ENCODE measurements at regions not wholly inside any gene's neighbourhood (a gene's known extent, or its start where the extent isn't known, plus 50 kb on each side); places are given as distances from the start of the nearest gene placed in this dataset.

GRCh38 chr10:35743351-35743750 lies 101.3 kb upstream of the FZD8 start:
- DNase-seq (ENCODE audit: low read depth) = no peak

DNA sequence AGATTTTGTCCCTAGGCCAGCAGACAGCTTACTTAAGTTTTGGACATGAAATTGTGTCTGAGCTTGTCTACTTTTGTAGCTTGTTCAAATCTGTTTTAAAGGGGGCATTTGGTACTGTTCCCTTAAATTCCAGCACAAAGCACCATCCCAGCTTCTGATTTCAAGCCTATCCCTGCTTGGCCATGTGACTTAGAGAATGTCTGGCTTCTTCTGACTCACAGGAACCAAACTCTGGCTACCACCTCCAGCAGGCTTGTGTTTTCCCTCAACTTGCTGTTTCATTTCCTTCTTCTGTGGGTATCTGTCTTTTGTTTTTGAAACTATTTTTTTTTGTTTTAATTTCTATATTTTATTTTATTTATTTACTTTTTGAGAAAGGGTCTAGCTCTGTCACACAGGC lies 97.9 kb upstream of the FZD8 start:
- peak; percentile 73 for DNase-seq (ENCODE audit: low read depth)

DNA sequence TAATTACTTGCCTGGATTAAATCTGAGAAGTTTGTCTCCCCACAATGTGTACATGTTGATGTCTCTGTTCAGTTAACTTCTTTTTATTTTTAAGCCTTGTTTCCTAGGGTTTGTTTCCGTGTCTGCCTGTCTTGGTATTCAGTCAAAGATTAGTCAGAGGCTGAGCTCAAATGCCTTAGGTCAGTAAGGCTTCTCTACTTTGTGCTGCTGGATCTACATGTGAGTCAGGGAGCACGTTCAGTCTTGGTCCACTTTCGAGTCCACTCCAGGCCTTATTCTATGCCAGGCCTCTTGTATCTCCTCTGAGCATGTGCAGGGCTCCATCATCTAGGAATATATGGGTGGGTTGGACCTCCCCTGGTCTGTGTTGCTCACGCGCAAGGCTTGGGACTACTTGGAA lies 93.3 kb upstream of the FZD8 start:
- peak; percentile 91 for DNase-seq (ENCODE audit: low read depth)

GRCh38 chr10:35731828-35732227 lies 89.7 kb upstream of the FZD8 start:
- DNase-seq (ENCODE audit: low read depth) = no peak

- no peak for DNase-seq (ENCODE audit: low read depth)
Measured at GRCh38 chr10:35728341-35728740, 86.2 kb upstream of the FZD8 start.

DNA sequence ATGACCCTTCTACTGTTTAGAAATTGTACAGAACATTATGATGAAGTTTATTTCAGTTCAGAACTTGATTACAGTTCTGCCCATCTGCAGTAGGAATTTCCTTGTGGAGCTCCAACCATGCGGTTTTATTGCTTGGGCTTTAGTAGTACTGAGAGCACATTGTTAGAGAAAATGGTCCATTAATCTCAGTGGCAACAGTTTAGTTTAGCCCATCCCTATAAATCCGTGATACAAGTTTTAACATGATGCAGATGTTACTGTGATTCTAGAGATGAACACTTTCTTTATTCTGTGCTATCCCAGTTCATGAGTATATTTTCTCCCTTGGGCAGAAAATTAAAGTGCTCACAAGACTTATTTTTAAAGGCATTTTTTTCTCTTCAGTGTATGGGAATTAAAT lies 84.8 kb upstream of the FZD8 start:
- no peak for DNase-seq (ENCODE audit: low read depth)

DNA sequence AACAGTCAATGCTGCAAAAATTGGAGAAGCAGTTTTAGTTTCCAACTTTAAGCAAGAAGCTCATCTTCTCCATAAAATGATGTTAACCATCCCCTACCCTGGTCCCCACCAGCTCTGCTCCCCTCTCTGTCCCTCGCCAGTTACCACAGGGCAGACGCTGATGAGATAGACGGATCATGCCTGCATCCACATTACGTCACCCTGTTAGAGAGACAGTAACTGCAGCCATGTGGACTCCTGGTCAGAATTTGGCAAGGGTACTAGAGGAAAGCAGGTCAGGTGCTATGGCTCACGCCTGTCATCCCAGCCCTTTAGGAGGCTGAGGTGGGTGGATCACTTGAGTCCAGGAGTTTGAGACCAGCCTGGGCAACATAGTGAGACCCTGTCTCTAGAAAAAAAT lies 81.9 kb upstream of the FZD8 start:
- DNase-seq (ENCODE audit: low read depth) = no peak

DNA sequence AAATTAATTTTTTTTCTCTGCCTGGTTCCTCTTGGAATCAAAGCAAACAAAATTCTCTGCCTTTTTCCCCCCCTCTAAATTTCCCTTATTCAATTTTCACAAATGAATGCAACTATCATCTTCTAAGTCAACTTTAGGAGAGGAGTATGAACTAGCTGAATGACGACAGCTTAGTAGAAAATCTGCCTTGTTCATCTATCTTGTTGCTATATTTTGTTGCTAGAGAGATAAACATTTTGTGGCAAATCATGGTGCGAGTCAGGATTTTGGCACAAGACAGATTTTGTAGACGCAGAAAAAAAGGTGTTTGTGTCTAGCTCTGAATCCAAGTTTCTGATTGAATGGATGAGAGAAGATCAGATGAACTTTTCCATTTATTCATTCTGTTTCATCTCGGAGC lies 81.0 kb upstream of the FZD8 start:
- no peak for DNase-seq (ENCODE audit: low read depth)

DNA sequence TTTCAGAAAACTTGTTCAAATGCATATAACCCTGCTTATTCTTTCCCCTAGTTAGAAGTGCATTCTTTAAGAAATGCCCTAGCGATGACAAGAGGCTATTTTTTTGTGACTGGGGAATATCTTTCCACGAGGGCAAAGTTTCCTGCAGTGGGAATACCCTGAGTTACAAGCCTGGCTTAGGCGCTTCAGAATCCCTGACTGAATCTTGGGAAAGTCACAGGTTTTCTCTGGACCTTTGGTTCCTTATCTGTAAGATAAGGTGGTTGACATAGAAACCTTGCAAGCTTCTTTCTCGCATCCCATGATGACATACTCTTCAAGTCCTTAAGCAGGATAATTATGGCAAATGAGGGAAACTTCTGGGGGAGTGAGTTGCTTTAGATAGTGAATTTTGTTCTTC lies 80.5 kb upstream of the FZD8 start:
- DNase-seq (ENCODE audit: low read depth) = no peak

- DNase-seq (ENCODE audit: low read depth) = no peak
Measured at GRCh38 chr10:35722226-35722625, 80.1 kb upstream of the FZD8 start.

GRCh38 chr10:35720366-35720765 lies 78.3 kb upstream of the FZD8 start:
- no peak for DNase-seq (ENCODE audit: low read depth)

GRCh38 chr10:35716776-35717175 lies 74.7 kb upstream of the FZD8 start:
- DNase-seq (ENCODE audit: low read depth) = no peak

DNA sequence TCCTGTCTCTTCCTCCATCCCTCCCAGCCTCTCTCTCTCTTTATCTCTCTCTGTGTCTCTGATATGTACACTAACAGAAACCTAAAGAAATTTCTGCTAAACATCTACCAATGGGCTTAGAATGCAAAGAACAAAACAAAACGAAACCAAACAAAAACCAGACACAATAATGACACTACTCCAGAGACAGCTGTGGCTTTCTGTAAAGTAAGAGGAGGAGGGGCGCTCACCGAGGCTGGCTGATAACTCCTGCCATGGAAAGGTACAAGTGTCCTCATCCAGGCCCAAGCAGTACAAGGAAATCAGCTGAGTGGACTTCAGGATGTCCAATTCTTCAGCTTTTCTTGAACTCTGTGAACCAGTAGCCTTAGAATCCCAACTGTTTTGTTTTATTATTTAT lies 70.4 kb upstream of the FZD8 start:
- no peak for DNase-seq (ENCODE audit: low read depth)

GRCh38 chr10:35711615-35712411 lies 69.7 kb upstream of the FZD8 start:
- DNase-seq (ENCODE audit: low read depth) = no peak

DNA sequence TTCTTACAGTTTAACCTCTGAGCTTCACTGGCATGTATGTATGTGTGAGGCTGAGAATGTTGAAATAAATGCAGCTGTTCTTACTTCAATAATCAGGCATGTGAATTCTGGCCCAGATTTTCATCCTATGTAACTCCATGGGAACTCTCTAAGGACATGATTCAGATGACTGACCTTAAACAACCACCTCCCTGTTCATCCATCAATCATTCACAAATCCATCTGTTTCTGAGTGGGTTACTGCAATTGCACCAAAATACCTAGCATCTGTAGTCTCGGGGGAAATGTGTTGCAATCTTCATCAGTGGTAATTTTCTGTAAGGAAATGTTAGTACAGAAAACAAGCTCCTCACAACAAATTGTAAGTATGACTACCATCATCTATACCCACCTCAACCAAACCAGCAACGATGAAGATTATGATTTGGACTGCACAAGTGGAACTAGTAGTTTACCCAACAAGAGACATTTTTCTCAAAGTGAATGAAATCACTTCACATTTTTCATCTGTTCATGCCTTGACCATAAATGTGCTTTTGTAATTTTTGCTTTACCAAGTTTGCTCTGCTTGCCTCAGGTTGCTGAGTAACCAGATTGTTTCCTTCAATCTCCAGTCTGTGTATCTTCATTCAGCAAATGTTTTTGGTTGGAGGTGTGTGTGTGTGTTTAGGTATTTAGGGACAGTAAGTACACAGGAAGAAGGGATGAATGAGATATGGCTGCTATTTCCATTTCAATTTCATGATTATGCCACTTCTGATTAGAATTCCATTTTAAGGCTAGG lies 65.7 kb upstream of the FZD8 start:
- DNase-seq (ENCODE audit: low read depth) = no peak

DNA sequence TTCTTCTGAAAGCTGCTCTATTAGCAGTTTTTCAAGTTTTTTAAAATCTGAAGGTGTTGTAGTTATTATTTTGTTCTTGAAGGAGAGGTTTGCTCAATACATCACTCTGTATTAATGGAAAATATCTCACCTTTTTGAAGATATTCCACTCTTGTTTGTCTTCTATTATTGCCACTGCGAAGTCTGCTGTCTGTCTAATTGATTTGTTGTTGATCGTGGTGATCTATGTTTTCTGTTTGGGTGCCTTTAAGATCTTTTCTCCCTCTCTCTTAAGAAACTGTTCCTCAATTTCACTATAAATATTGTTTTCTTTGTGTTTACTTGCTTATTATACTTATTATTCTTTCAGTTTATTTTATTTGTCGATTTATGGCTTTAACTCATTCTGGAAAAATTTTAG lies 64.9 kb upstream of the FZD8 start:
- DNase-seq (ENCODE audit: low read depth) = no peak

DNA sequence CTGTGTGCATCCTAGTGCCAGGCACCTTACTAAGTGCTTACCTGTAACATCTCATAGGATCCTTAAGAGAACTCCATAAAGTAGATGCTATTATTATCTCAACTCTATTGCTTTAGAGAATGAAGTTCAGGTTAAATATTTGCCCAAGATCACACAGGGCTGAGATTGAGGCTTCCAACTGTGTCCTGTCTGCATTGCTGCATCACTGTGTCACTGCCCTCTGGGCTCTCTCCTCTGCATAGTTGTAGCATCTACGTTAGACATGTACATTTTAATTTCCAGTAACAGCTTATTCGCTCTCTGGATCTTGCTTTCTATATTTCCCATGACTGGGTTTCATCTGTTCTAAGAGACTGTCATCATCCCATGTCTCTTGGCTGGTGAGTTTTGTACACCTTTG lies 63.6 kb upstream of the FZD8 start:
- DNase-seq (ENCODE audit: low read depth) = no peak

DNA sequence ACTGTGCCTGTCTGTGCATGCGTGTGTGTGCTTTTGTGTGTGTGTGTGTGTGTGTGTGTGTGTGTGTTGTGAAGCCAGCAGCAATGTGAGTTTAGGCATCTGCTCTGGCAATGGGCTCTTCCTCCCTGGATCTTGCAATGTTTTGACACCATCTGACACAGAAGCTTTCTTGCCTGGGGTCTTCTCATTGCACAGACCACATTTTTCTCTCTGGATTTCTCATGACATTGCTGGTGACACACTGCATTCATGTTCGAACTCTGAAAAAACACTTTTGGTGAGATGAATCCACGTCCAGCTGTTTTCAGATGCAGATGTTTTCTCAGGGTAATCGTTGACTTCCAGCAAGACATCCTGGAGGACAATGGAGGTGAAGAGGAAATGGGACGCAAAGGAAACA lies 63.0 kb upstream of the FZD8 start:
- DNase-seq (ENCODE audit: low read depth) = no peak

DNA sequence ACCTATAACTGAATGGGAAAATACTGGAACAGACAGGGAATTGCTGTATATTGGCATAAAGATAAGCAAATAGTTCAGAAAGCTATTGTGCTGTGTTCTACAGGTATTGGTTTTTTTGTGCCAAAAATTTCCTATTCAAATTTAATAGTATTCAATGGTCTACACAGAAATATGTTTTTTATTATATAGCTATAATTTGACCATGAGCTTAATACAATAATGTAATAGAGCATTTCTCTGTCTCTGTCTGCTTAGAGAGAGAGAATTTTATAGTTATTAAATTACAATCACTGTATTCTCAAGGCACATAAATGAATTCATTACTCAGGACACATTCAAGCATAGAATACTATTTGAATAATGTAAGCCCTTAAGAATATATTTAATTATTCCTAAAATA lies 62.3 kb upstream of the FZD8 start:
- no peak for DNase-seq (ENCODE audit: low read depth)

- DNase-seq (ENCODE audit: low read depth) = no peak
Measured at GRCh38 chr10:35700487-35700882, 58.4 kb upstream of the FZD8 start.

- no peak for DNase-seq (ENCODE audit: low read depth)
Measured at GRCh38 chr10:35699848-35700486, 57.9 kb upstream of the FZD8 start.

DNA sequence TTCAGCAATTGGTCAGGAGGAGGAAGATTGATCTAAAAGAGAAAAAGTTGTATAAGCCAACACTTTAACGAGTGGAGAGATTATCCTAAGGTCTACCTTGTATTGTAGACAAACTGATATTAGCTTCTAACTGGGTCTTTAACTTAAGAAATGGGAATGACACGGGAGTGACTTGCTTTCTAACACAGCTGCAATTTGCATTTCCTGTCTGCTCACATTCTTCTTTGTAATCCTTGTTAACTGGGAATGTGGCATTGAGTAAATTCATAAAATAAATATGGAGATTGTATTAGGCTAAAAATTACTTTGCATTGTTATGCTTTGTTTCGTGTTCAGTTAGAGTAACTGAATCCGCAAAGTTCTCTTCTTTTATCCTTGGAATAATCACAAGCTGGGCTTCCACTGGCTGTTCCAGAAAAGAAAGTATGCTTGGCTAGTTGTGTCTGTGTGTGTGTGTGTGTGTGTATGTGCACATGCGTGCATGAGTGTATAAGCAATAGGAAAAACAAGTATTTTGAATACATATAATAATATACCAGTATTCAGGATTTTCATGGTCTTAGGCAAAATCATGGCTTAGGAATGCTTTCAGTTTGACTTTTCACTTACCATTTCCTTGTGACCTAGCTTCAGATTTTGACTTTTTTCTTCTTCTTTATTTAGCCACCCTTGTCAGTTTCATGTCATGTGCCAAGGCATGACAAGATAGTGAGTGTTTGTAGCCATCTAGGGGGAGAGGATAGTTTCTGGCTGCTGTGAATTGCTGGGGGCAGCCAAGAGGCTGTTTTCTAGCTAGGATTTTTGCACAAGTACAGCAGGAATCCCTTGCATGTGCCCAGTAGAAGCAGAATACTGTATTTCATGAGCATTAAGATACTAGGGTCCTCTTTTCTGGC lies 54.5 kb upstream of the FZD8 start:
- no peak for DNase-seq (ENCODE audit: low read depth)
